Trophoblast cell (in vitro differentiated cells and primary cell): ENCODE measurements at regions not wholly inside any gene's neighbourhood (a gene's known extent, or its start where the extent isn't known, plus 50 kb on each side); places are given as distances from the start of the nearest gene placed in this dataset.

Experiments
- DNase-seq, 2 donors: peaks; one replicate each; pipeline ENCODE4 v3.0.0-alpha.2; 2016
- H2AFZ ChIP-seq: 2 replicates; pipeline ENCODE4 v1.6.1; 2013; ENCODE audit warnings: low read length, moderate library complexity, mild to moderate bottlenecking; ENCODE audit not compliant: insufficient read depth, poor library complexity
- H2AK5ac ChIP-seq: 2 replicates; pipeline ENCODE4 v1.6.1; 2013; ENCODE audit warnings: mild to moderate bottlenecking, low read length
- H2BK120ac ChIP-seq: 2 replicates; pipeline ENCODE4 v1.6.1; 2013; ENCODE audit warnings: low read length, mild to moderate bottlenecking, moderate library complexity; ENCODE audit not compliant: insufficient read depth, poor library complexity
- H2BK12ac ChIP-seq: 2 replicates; pipeline ENCODE4 v1.6.1; 2013; ENCODE audit warnings: mild to moderate bottlenecking, low read length, moderate library complexity
- H2BK5ac ChIP-seq: 2 replicates; pipeline ENCODE4 v1.6.1; 2013; ENCODE audit warnings: low read length, low read depth, moderate library complexity, mild to moderate bottlenecking; ENCODE audit not compliant: poor library complexity
- H3K14ac ChIP-seq: 2 replicates; pipeline ENCODE4 v1.6.1; 2013; ENCODE audit warnings: mild to moderate bottlenecking, low read length
- H3K18ac ChIP-seq: 2 replicates; pipeline ENCODE4 v1.6.1; 2013; ENCODE audit warnings: mild to moderate bottlenecking, low read length
- H3K23ac ChIP-seq: 2 replicates; pipeline ENCODE4 v1.6.1; 2013; ENCODE audit warnings: low read length
- H3K27ac ChIP-seq: 2 replicates; pipeline ENCODE4 v1.5.1; 2013; ENCODE audit warnings: low read depth, mild to moderate bottlenecking, inconsistent platforms, low read length, moderate library complexity
- H3K27me3 ChIP-seq: 2 replicates; pipeline ENCODE4 v1.6.1; 2013; ENCODE audit warnings: inconsistent platforms, mild to moderate bottlenecking, low read length, moderate library complexity; ENCODE audit not compliant: insufficient read depth
- H3K36me3 ChIP-seq, 2 experiments: 1 replicate in 1 of 2; 2 replicates in 1 of 2; pipeline ENCODE4 v1.6.1; 2013; ENCODE audit warnings: low read length in 2 of 2, mild to moderate bottlenecking in 2 of 2, moderate library complexity in 1 of 2; ENCODE audit not compliant: insufficient read depth in 2 of 2, control insufficient read depth in 1 of 2
- H3K4ac ChIP-seq: 2 replicates; pipeline ENCODE4 v1.6.1; 2013; ENCODE audit warnings: low read depth, mild to moderate bottlenecking, low read length, moderate library complexity
- H3K4me1 ChIP-seq, 2 experiments: 1 replicate in 1 of 2; 2 replicates in 1 of 2; pipeline ENCODE4 v1.6.1; 2013; ENCODE audit warnings: low read length in 2 of 2, mild to moderate bottlenecking in 2 of 2, moderate library complexity in 1 of 2; ENCODE audit not compliant: insufficient read depth in 2 of 2, control insufficient read depth in 1 of 2
- H3K4me2 ChIP-seq: 2 replicates; pipeline ENCODE4 v1.6.1; 2013; ENCODE audit warnings: inconsistent platforms, mild to moderate bottlenecking, low read length, moderate library complexity
- H3K4me3 ChIP-seq: 2 replicates; pipeline ENCODE4 v1.5.1; 2013; ENCODE audit warnings: mild to moderate bottlenecking, low read depth, low read length, inconsistent platforms
- H3K79me1 ChIP-seq: one replicate; pipeline ENCODE4 v1.6.1; 2013; ENCODE audit warnings: low read length
- H3K79me2 ChIP-seq: 2 replicates; pipeline ENCODE4 v1.6.1; 2013; ENCODE audit warnings: low read length, mild to moderate bottlenecking; ENCODE audit not compliant: control insufficient read depth, insufficient read depth, poor library complexity
- H3K9ac ChIP-seq: 2 replicates; pipeline ENCODE4 v1.6.1; 2013; ENCODE audit warnings: mild to moderate bottlenecking, low read length
- H3K9me3 ChIP-seq: 2 replicates; pipeline ENCODE4 v1.6.1; 2013; ENCODE audit warnings: low read depth, mild to moderate bottlenecking, control low read depth, inconsistent platforms, low read length; ENCODE audit not compliant: insufficient read depth
- H4K12ac ChIP-seq: 2 replicates; pipeline ENCODE4 v1.6.1; 2013; ENCODE audit warnings: low read depth, mild to moderate bottlenecking, low read length, moderate library complexity
- H4K8ac ChIP-seq: 2 replicates; pipeline ENCODE4 v1.6.1; 2013; ENCODE audit warnings: low read depth, mild to moderate bottlenecking, low read length, moderate library complexity
- H4K91ac ChIP-seq: one replicate; pipeline ENCODE4 v1.6.1; 2013; ENCODE audit warnings: low read depth, mild to moderate bottlenecking, low read length, moderate library complexity
- WGBS: extraction: QIAGEN DNeasy Blood & Tissue Kit; methylation state at CpG from one replicate; pipeline ENCODE4 v1.1.7; 2013; ENCODE audit warnings: missing lambda C conversion rate; ENCODE audit not compliant: insufficient read length, insufficient coverage; ENCODE audit errors: extremely low coverage; 5-methylcytosine and 5-hydroxymethylcytosine counted together

DNA sequence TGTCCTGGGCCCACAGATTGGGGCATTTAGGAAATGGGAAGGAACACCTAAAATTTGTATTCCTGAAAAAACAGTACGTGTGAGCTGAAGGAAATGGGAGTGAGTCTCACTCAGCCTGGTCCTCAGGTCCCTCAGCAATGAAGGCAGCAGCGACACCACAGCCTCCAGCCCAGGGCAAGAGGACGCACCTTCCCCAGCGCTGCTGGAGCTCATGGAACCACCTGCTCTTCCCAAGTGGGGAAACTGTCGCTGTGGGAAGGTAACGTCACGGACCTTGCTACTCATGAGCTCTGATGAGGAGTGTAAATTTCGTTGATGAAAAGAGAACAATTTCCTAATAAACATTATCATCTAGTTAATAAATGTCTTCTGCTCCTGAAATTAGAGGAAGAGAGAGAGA, 323.6 kb downstream of the EIPR1 start:
- Histone ChIP-seq H3K14ac (no peak overlapping the region), H3K79me2 (no peaks in the 10 kb centered on the region), H3K9ac (no peak overlapping the region), H3K4me3 (no peak overlapping the region), H4K12ac (no peak overlapping the region), H4K91ac (no peak overlapping the region), H3K27me3 (no peaks in the 10 kb centered on the region), H2BK12ac (no peak overlapping the region), H2BK120ac (no peak overlapping the region), H3K18ac (no peak overlapping the region), H2AFZ (no peak overlapping the region), H3K27ac (no peak overlapping the region), H3K9me3 (peaks cover 5% of the 10 kb centered on the region), H2BK5ac (no peak overlapping the region), H3K4me2 (no peak overlapping the region), H3K4me1 (no peaks in the 10 kb centered on the region), H3K36me3 (no peaks in the 10 kb centered on the region), H3K79me1 (no peaks in the 10 kb centered on the region), H3K4ac (no peak overlapping the region), H2AK5ac (no peak overlapping the region), H4K8ac (no peak overlapping the region), H3K23ac (no peak overlapping the region)
- no peak for DNase-seq
- WGBS = no CpG with 5 or more reads among the region's 8 CpGs

DNA sequence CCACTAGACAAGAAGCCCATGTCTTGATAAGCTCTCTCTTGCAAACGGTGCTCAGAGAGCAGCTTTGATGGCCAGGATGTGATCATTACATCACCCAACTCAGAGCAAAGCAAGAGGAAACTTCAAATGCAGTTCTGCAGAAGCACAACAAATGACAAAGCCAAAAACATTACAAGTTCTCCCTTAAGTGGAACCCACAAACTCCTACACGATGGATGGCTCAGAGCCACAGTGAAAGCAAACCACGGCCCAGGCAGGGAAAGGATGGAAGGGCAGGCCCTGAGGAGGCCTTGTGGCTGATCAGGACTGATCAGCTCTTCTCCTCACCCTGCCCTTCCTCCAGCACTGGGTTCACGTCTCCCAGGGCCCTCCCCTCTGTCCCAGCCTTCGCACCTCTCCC, 326.4 kb downstream of the EIPR1 start:
- no peak overlapping the region for H2AK5ac ChIP-seq
- H3K9ac ChIP-seq = no peak overlapping the region
- DNase-seq = no peak
- H3K14ac ChIP-seq = no peak overlapping the region
- H3K4me1 ChIP-seq = no peaks in the 10 kb centered on the region
- peaks cover 5% of the 10 kb centered on the region for H3K9me3 ChIP-seq
- no peak overlapping the region for H3K4ac ChIP-seq
- no peak overlapping the region for H4K8ac ChIP-seq
- no peak overlapping the region for H3K27ac ChIP-seq
- no peak overlapping the region for H3K23ac ChIP-seq
- no peak overlapping the region for H2BK120ac ChIP-seq
- no peak overlapping the region for H2BK12ac ChIP-seq
- H3K79me1 ChIP-seq = no peaks in the 10 kb centered on the region
- no peak overlapping the region for H3K4me3 ChIP-seq
- no peaks in the 10 kb centered on the region for H3K27me3 ChIP-seq
- no peak overlapping the region for H4K91ac ChIP-seq
- no peaks in the 10 kb centered on the region for H3K79me2 ChIP-seq
- no peak overlapping the region for H3K18ac ChIP-seq
- no peak overlapping the region for H3K4me2 ChIP-seq
- no peaks in the 10 kb centered on the region for H3K36me3 ChIP-seq
- H2BK5ac ChIP-seq = no peak overlapping the region
- no peak overlapping the region for H4K12ac ChIP-seq
- H2AFZ ChIP-seq = no peak overlapping the region
- no CpG with 5 or more reads among the region's 5 CpGs for WGBS

DNA sequence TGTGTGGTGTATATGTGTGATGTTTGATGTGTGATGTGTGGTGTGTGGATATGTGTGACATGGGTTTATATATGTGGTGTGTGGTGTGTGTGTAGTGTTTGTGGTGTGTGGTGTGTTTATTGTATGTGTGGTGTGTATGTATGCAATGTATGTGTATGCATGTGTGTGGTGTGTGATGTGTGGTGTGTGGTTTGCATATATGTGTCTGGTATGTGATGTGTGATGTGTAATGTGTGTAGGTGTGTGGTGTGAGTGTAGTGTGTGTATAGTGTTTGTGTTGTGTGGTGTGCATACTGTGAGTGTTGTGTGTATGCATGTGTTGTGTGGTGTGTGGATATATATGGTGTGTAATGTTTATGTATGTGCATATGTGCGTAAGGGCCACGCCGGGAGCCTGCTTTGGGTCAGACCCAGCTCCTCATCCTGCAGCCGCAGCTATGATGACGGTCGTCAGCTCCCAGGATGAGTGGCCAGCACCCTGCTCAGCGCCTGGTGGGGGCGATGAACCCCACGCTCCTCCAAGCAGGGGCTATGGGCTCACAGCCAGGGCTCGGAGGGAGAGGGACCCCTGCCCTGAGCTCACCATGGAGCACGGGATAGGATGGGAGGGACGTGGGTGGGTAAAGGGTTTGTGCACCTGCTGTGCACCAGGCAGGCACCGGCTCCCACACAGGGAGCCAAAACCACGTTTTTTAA, 331.3 kb downstream of the EIPR1 start:
- H4K12ac ChIP-seq = no peak overlapping the region
- no peak overlapping the region for H2BK120ac ChIP-seq
- no peak overlapping the region for H3K18ac ChIP-seq
- DNase-seq = no peak
- no peak overlapping the region for H3K27ac ChIP-seq
- no peak overlapping the region for H3K4me3 ChIP-seq
- H3K23ac ChIP-seq = no peak overlapping the region
- H4K91ac ChIP-seq = no peak overlapping the region
- no peaks in the 10 kb centered on the region for H3K79me1 ChIP-seq
- no CpG with 5 or more reads among the region's 14 CpGs for WGBS
- H3K9me3 ChIP-seq = peaks cover 20% of the 10 kb centered on the region
- no peak overlapping the region for H3K4ac ChIP-seq
- no peak overlapping the region for H2BK5ac ChIP-seq
- no peak overlapping the region for H3K9ac ChIP-seq
- H3K27me3 ChIP-seq = no peaks in the 10 kb centered on the region
- no peak overlapping the region for H3K4me2 ChIP-seq
- H3K4me1 ChIP-seq = no peaks in the 10 kb centered on the region
- H3K14ac ChIP-seq = no peak overlapping the region
- H2AFZ ChIP-seq = no peak overlapping the region
- no peak overlapping the region for H2AK5ac ChIP-seq
- H3K79me2 ChIP-seq = no peaks in the 10 kb centered on the region
- no peak overlapping the region for H4K8ac ChIP-seq
- H3K36me3 ChIP-seq = no peaks in the 10 kb centered on the region
- H2BK12ac ChIP-seq = no peak overlapping the region

DNA sequence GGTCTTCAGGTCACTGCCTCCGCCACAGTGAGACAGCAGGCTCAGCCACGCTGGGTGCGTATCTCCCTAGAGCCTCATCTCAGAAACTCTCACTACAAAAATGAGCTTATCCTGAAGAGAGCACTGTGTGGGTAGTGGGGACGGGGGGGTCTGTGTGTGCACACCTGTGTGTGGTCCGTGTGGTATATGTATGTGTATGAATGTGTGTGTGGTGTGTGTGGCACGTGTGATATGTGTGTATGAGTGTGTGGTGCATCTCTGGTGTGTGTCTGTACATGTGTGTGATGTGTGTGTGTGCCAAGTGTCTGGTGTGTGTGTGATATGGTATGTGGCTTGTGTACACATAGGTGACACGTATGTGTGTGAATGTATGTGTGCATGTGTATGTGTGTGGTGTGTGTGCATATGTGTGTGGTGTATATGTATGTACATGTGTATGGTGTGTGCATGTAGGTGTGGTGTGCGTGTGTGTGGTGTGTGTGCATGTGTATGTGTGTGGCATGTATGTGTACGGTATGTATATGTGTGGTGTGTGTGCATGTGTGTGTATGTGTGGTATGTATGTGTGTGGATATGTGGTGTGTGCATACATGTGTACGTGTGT, 332.2 kb downstream of the EIPR1 start:
- H3K79me2 ChIP-seq = no peaks in the 10 kb centered on the region
- no peak overlapping the region for H3K9ac ChIP-seq
- H4K12ac ChIP-seq = no peak overlapping the region
- H4K8ac ChIP-seq = no peak overlapping the region
- peak overlapping the region; percentile 60 for H3K4me3 ChIP-seq
- no peak for DNase-seq
- no peak overlapping the region for H2BK12ac ChIP-seq
- H3K4ac ChIP-seq = no peak overlapping the region
- no peak overlapping the region for H3K18ac ChIP-seq
- no peak overlapping the region for H3K27ac ChIP-seq
- no CpG with 5 or more reads among the region's 10 CpGs for WGBS
- no peaks in the 10 kb centered on the region for H3K36me3 ChIP-seq
- H4K91ac ChIP-seq = no peak overlapping the region
- H2BK5ac ChIP-seq = no peak overlapping the region
- H3K9me3 ChIP-seq = peaks cover 20% of the 10 kb centered on the region
- no peak overlapping the region for H2AK5ac ChIP-seq
- H3K23ac ChIP-seq = peak overlapping the region; percentile 98
- no peaks in the 10 kb centered on the region for H3K4me1 ChIP-seq
- H3K79me1 ChIP-seq = no peaks in the 10 kb centered on the region
- no peaks in the 10 kb centered on the region for H3K27me3 ChIP-seq
- no peak overlapping the region for H2BK120ac ChIP-seq
- no peak overlapping the region for H2AFZ ChIP-seq
- H3K14ac ChIP-seq = no peak overlapping the region
- no peak overlapping the region for H3K4me2 ChIP-seq
